ENCODE measurements at regions not wholly inside any gene's neighbourhood (a gene's known extent, or its start where the extent isn't known, plus 50 kb on each side); places are given as distances from the start of the nearest gene placed in this dataset.

GRCh38 chr13:63700350-63700749 lies 2284.7 kb upstream of the PCDH20 start:
- DNase-seq: no peak

- no peak for DNase-seq
These were observed 2284.3 kb upstream of the PCDH20 start for GRCh38 chr13:63699948-63700347.

- no peak for DNase-seq
These were observed 2280.4 kb upstream of the PCDH20 start for GRCh38 chr13:63696055-63696454.

- no peak for DNase-seq
These were observed 2278.0 kb upstream of the PCDH20 start for GRCh38 chr13:63693696-63694095.

- no peak for DNase-seq
These were observed 2275.8 kb upstream of the PCDH20 start for GRCh38 chr13:63691474-63691873.

- DNase-seq: no peak
These were observed 2275.0 kb upstream of the PCDH20 start for GRCh38 chr13:63690672-63691071.

DNA sequence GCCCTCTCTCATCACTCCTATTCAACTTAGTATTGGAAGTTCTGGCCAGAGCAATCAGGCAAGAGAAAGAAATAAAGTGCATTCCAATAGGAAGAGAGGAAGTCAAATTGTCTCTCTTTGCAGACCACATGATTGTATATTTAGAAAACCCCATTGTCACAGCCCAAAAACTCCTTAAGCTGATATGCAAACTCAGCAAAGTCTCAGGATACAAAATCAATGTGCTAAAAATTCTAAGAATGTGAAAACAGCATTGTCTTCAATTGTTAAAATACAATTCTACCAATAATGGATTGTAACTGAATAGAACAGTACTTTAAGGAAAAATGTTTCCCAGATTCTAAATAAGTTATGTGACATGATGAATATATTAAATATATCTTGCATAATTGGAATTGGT lies 2269.2 kb upstream of the PCDH20 start:
- no peak for DNase-seq

- DNase-seq: no peak
These were observed 2265.1 kb upstream of the PCDH20 start for GRCh38 chr13:63680704-63681103.

DNA sequence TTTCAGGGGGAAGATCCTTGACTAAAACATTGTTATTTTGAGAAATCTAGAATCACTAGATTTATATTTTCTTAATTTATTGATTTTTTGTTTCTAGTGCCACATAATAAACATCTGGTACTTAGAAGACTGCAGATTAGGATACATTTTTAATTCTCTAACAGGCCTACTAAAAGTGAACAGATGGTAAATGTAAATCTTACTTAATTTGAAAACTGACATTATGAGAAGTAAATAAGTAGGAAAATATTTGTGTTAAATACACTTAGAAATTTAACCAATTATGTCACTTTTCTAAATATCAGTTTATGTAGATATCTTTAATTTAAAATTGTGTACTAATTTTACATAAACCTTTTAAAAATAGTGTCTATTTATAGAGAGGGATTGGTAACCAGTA lies 2255.6 kb upstream of the PCDH20 start:
- DNase-seq: no peak

DNA sequence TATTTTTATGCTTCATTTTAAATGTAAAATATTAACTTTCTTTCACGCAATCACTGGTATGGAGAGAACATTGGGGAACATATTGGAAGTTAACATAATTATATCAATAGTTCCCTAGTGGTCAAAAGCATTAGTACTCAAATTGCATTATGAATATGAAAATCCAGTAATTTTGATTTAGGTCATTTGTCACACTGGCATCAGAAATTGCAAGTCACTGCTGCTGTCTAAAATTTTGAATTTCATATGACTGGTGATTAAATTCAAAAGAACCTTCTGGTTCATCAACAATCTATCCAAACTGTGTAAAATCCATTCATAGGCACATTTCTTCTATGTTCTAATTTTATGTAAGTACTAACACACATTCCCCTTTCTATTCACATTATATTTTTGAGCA lies 2235.7 kb upstream of the PCDH20 start:
- no peak for DNase-seq

DNA sequence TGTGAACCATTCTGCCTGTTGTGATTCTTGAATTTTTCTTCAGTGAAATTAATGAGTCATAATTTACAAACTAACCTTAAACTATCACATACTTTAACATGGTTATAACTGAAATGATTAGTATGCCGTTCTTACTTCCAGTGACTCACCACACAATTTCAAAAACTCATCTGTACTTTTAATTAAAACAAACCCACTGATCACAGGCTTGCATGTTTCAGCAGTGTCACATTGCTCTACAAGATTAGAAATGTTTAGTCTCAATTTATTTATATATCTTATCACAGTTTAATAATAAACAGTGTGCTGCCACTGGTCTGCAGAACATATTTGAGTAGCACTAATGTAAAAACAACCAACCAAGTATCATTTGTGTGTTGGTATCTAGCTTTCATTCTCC lies 2227.9 kb upstream of the PCDH20 start:
- no peak for DNase-seq

GRCh38 chr13:63636316-63636993 lies 2220.8 kb upstream of the PCDH20 start:
- DNase-seq: no peak

DNA sequence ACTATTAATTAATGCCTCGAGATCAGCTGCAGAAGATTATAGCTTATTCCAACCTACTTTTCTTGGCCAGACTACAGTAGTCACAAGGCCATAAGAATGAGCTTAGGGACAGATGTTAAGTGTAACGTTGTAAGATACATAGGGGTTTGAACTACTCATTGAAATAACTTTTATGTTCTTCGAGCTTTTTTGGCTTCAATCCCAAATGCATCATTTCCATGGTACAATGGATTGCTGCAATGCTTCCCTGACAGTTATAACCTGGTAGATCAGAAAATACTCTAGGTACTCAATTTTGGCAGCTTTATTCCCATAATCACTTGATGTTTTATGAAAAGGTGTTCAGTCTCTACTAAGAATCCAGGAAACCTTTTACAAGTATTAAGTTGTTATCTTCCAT lies 2216.7 kb upstream of the PCDH20 start:
- no peak for DNase-seq

GRCh38 chr13:63631006-63631405 lies 2215.4 kb upstream of the PCDH20 start:
- DNase-seq: no peak

GRCh38 chr13:63629591-63629990 lies 2213.9 kb upstream of the PCDH20 start:
- DNase-seq: no peak

GRCh38 chr13:63628310-63628709 lies 2212.7 kb upstream of the PCDH20 start:
- DNase-seq: no peak

- no peak for DNase-seq
These were observed 2210.2 kb upstream of the PCDH20 start for GRCh38 chr13:63625869-63626268.

DNA sequence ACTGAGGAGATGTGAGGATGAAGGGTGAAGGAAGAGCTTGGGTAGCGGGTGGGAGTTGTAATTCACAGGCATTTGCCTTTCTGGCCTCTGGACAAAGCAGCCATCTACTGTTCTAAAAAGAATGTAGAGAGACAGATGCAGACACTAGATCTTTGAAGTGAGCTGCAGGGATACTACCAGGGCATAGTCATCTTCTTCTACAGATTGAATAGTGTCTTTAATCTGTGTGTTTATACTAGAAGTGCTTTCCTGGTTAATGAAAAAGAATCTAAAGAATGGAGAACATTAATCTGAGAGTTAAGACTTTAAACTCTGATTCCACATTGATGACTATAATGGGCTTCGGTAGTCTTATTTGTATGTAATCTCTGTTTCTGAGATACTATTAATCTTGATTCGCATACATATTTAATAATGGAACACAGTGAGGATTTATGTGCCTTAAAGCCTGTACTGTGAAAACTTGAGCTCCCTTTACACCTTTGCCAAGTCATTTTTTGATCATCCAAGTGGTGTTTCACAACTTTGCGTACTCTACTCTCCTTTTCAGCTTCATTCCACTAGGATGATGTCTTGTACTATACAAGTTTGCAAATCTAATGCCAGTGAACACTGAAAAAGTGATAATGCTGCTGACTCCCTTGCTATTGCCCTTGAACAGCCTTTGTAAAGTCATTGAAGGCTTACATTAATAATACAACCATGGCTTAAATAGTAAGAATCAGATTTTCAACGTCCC lies 2199.4 kb upstream of the PCDH20 start:
- DNase-seq: no peak

DNA sequence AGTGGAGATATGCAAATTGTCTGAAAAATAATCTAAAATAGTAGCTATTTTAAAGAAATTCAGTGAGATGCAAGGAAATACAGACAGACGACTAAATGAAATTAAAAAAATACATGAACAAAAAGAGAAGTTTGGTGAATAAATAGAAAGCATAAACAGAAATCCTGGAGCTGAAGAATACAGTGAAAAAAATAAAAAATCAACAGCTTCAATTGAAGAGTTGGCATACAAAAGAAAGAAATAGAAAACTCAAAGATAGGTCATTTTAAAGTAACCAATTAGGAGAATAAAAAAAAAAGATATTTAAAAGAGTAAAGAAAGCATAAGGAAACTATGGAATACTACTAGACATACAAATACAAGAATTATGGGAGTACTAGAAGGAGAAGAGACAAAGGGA lies 2191.5 kb upstream of the PCDH20 start:
- DNase-seq: no peak

DNA sequence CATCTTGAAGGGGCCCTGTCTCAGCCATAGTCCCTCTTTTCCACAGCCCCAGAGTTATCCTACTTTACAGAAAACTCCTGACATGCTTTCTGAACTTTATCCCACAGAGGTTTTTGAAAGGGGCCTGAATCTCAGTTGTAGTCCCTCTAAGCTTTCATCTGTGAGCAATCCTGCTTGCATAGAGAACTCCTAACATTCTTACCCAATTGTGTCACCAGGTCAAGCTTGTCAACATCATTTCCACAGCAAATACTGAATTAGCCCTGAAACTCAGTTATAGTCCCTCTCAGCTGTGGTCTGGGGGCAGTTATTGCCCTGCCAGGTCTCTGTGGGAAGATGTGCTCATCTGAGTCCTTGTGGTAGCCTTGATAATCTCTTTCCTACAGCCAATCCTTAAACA lies 2190.3 kb upstream of the PCDH20 start:
- no peak for DNase-seq

DNA sequence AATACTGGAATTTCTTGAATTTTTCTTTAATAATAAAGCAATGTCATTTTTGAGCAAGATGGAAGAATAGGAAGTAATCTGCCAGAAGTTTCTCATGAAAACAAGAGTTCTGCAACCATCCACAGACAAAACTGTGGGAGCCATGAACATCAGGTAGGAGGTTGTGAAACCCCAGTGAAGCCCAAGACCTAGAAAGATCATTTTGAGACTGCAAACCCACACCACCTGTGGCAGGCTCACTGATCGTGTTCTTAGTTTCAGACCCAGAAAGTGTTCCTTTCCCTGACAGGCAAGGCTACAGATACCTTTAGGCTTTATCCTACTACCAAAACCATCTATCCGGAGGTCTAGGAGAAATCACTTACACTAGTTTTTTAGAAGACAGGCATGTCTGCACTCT lies 2189.8 kb upstream of the PCDH20 start:
- DNase-seq: no peak

- DNase-seq: no peak
These were observed 2180.2 kb upstream of the PCDH20 start for GRCh38 chr13:63595811-63596210.

- DNase-seq: no peak
These were observed 2170.8 kb upstream of the PCDH20 start for GRCh38 chr13:63586467-63586866.

- DNase-seq: no peak
These were observed 2163.1 kb upstream of the PCDH20 start for GRCh38 chr13:63578796-63579195.

- DNase-seq: no peak
These were observed 2151.4 kb upstream of the PCDH20 start for GRCh38 chr13:63567031-63567430.
